ENCODE measurements at regions not wholly inside any gene's neighbourhood (a gene's known extent, or its start where the extent isn't known, plus 50 kb on each side); places are given as distances from the start of the nearest gene placed in this dataset.

- H3K27me3 Mint-ChIP-seq (ENCODE audit: low read depth) = peaks cover 13% of the 10 kb centered on the region
- peak; percentile 74 for TF ChIP-seq CTCF (IDR thresholded peaks at IDR 0.05)
- DNase-seq (ENCODE audit: low spot score) = no peak
- H3K4me1 Mint-ChIP-seq (ENCODE audit: low read depth) = no peaks in the 10 kb centered on the region
- no peak overlapping the region for H3K27ac Mint-ChIP-seq (ENCODE audit: unreplicated experiment)
- no peaks in the 10 kb centered on the region for H3K36me3 Mint-ChIP-seq (ENCODE audit: low read depth)
- no peak overlapping the region for H3K4me3 Mint-ChIP-seq (ENCODE audit: unreplicated experiment)
- no peaks in the 10 kb centered on the region for H3K9me3 Mint-ChIP-seq (ENCODE audit: low read depth)
These were observed 296.8 kb downstream of the RAB38 start for GRCh38 chr11:87878373-87878825.

- H3K27ac Mint-ChIP-seq (ENCODE audit: unreplicated experiment) = no peak overlapping the region
- no peak for TF ChIP-seq CTCF (IDR thresholded peaks at IDR 0.05)
- DNase-seq (ENCODE audit: low spot score) = no peak
- H3K36me3 Mint-ChIP-seq (ENCODE audit: low read depth) = no peaks in the 10 kb centered on the region
- H3K27me3 Mint-ChIP-seq (ENCODE audit: low read depth) = peaks cover 12% of the 10 kb centered on the region
- H3K9me3 Mint-ChIP-seq (ENCODE audit: low read depth) = no peaks in the 10 kb centered on the region
- no peaks in the 10 kb centered on the region for H3K4me1 Mint-ChIP-seq (ENCODE audit: low read depth)
- no peak overlapping the region for H3K4me3 Mint-ChIP-seq (ENCODE audit: unreplicated experiment)
These were observed 304.2 kb downstream of the RAB38 start for GRCh38 chr11:87871056-87871455.

GRCh38 chr11:87870086-87870485 lies 305.2 kb downstream of the RAB38 start:
- H3K27me3 Mint-ChIP-seq (ENCODE audit: low read depth) = peaks cover 15% of the 10 kb centered on the region
- no peak overlapping the region for H3K27ac Mint-ChIP-seq (ENCODE audit: unreplicated experiment)
- no peaks in the 10 kb centered on the region for H3K9me3 Mint-ChIP-seq (ENCODE audit: low read depth)
- DNase-seq (ENCODE audit: low spot score) = no peak
- H3K4me3 Mint-ChIP-seq (ENCODE audit: unreplicated experiment) = no peak overlapping the region
- no peaks in the 10 kb centered on the region for H3K4me1 Mint-ChIP-seq (ENCODE audit: low read depth)
- no peak for TF ChIP-seq CTCF (IDR thresholded peaks at IDR 0.05)
- H3K36me3 Mint-ChIP-seq (ENCODE audit: low read depth) = no peaks in the 10 kb centered on the region

- TF ChIP-seq CTCF (IDR thresholded peaks at IDR 0.05) = no peak
- DNase-seq (ENCODE audit: low spot score) = no peak
- Mint-ChIP-seq H3K27ac (ENCODE audit: unreplicated experiment) (no peak overlapping the region), H3K36me3 (ENCODE audit: low read depth) (no peaks in the 10 kb centered on the region), H3K9me3 (ENCODE audit: low read depth) (no peaks in the 10 kb centered on the region), H3K4me1 (ENCODE audit: low read depth) (no peaks in the 10 kb centered on the region), H3K4me3 (ENCODE audit: unreplicated experiment) (no peak overlapping the region), H3K27me3 (ENCODE audit: low read depth) (peaks cover 11% of the 10 kb centered on the region)
These were observed 308.3 kb downstream of the RAB38 start for GRCh38 chr11:87866951-87867350.

GRCh38 chr11:87861030-87861429 lies 314.2 kb downstream of the RAB38 start:
- Mint-ChIP-seq H3K27me3 (ENCODE audit: low read depth) (peaks cover 6% of the 10 kb centered on the region), H3K9me3 (ENCODE audit: low read depth) (no peaks in the 10 kb centered on the region), H3K4me1 (ENCODE audit: low read depth) (no peaks in the 10 kb centered on the region), H3K27ac (ENCODE audit: unreplicated experiment) (no peak overlapping the region), H3K4me3 (ENCODE audit: unreplicated experiment) (no peak overlapping the region), H3K36me3 (ENCODE audit: low read depth) (no peaks in the 10 kb centered on the region)
- no peak for TF ChIP-seq CTCF (IDR thresholded peaks at IDR 0.05)
- no peak for DNase-seq (ENCODE audit: low spot score)
